WTC11 (cell line): ENCODE measurements at regions not wholly inside any gene's neighbourhood (a gene's known extent, or its start where the extent isn't known, plus 50 kb on each side); places are given as distances from the start of the nearest gene placed in this dataset.

Experiments
- JUN ChIP-seq: sonication (generic); formaldehyde crosslinking; IDR thresholded peaks from 2 replicates; pipeline ENCODE4 v1.8.0; 2023; ENCODE audit warnings: mild to moderate bottlenecking, missing genetic modification reagents
- ZNF121 ChIP-seq: sonication (generic); formaldehyde crosslinking; IDR thresholded peaks from 2 replicates; pipeline ENCODE4 v1.8.0; 2023; ENCODE audit warnings: missing genetic modification reagents
- ZNF396 ChIP-seq: fragments of 250-450 bp; sonication (Bioruptor Pico); IDR thresholded peaks from 2 replicates; pipeline ENCODE4 v1.8.0; 2021; ENCODE audit warnings: mild to moderate bottlenecking, moderate library complexity, borderline replicate concordance
- TF ChIP-seq, protein P1 (sequence below): fragments of 200-600 bp; IDR thresholded peaks from 2 replicates; pipeline ENCODE4 v1.8.0; 2022; ENCODE audit warnings: antibody characterized with exemption
- TF ChIP-seq, protein P2 (sequence below): sonication (generic); formaldehyde crosslinking; IDR thresholded peaks from 2 replicates; pipeline ENCODE4 v1.8.0; 2023; ENCODE audit warnings: missing genetic modification reagents, mild to moderate bottlenecking, borderline replicate concordance
- TF ChIP-seq, protein P3 (sequence below): sonication (generic); formaldehyde crosslinking; IDR thresholded peaks from 2 replicates; pipeline ENCODE4 v1.8.0; 2022; ENCODE audit warnings: mild to moderate bottlenecking, missing genetic modification reagents
- TF ChIP-seq, protein P4 (sequence below): sonication (generic); formaldehyde crosslinking; IDR thresholded peaks from 2 replicates; pipeline ENCODE4 v1.8.0; 2023; ENCODE audit warnings: mild to moderate bottlenecking, missing genetic modification reagents

DNA sequence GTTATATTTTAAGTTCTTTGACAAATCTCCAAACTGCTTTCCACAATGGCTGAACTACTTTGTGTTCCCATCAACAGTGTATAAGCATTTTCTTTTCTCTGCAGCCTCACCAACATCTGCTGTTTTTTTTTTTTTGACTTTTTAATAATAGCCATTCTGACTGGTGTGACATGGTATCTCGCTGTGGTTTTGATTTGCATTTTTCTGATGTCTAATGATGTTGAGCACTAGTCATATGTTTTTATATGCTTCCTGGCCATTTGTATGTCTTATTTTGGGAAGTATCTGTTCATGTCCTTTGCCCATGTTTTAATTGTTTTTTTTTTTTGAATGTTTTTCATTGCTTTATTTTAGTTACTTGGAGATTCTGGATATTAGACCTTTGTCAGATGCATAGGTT lies 196.6 kb downstream of the PLK2 start:
- TF ChIP-seq, protein P1, sequence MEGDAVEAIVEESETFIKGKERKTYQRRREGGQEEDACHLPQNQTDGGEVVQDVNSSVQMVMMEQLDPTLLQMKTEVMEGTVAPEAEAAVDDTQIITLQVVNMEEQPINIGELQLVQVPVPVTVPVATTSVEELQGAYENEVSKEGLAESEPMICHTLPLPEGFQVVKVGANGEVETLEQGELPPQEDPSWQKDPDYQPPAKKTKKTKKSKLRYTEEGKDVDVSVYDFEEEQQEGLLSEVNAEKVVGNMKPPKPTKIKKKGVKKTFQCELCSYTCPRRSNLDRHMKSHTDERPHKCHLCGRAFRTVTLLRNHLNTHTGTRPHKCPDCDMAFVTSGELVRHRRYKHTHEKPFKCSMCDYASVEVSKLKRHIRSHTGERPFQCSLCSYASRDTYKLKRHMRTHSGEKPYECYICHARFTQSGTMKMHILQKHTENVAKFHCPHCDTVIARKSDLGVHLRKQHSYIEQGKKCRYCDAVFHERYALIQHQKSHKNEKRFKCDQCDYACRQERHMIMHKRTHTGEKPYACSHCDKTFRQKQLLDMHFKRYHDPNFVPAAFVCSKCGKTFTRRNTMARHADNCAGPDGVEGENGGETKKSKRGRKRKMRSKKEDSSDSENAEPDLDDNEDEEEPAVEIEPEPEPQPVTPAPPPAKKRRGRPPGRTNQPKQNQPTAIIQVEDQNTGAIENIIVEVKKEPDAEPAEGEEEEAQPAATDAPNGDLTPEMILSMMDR: no peak
- TF ChIP-seq, protein P2, sequence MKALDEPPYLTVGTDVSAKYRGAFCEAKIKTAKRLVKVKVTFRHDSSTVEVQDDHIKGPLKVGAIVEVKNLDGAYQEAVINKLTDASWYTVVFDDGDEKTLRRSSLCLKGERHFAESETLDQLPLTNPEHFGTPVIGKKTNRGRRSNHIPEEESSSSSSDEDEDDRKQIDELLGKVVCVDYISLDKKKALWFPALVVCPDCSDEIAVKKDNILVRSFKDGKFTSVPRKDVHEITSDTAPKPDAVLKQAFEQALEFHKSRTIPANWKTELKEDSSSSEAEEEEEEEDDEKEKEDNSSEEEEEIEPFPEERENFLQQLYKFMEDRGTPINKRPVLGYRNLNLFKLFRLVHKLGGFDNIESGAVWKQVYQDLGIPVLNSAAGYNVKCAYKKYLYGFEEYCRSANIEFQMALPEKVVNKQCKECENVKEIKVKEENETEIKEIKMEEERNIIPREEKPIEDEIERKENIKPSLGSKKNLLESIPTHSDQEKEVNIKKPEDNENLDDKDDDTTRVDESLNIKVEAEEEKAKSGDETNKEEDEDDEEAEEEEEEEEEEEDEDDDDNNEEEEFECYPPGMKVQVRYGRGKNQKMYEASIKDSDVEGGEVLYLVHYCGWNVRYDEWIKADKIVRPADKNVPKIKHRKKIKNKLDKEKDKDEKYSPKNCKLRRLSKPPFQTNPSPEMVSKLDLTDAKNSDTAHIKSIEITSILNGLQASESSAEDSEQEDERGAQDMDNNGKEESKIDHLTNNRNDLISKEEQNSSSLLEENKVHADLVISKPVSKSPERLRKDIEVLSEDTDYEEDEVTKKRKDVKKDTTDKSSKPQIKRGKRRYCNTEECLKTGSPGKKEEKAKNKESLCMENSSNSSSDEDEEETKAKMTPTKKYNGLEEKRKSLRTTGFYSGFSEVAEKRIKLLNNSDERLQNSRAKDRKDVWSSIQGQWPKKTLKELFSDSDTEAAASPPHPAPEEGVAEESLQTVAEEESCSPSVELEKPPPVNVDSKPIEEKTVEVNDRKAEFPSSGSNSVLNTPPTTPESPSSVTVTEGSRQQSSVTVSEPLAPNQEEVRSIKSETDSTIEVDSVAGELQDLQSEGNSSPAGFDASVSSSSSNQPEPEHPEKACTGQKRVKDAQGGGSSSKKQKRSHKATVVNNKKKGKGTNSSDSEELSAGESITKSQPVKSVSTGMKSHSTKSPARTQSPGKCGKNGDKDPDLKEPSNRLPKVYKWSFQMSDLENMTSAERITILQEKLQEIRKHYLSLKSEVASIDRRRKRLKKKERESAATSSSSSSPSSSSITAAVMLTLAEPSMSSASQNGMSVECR (CRISPR knock-in tag): no peak
- no peak for TF ChIP-seq JUN (CRISPR knock-in tag)
- no peak for TF ChIP-seq ZNF121 (CRISPR knock-in tag)
- TF ChIP-seq, protein P3, sequence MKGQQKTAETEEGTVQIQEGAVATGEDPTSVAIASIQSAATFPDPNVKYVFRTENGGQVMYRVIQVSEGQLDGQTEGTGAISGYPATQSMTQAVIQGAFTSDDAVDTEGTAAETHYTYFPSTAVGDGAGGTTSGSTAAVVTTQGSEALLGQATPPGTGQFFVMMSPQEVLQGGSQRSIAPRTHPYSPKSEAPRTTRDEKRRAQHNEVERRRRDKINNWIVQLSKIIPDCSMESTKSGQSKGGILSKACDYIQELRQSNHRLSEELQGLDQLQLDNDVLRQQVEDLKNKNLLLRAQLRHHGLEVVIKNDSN (CRISPR knock-in tag): no peak
- TF ChIP-seq, protein P4, sequence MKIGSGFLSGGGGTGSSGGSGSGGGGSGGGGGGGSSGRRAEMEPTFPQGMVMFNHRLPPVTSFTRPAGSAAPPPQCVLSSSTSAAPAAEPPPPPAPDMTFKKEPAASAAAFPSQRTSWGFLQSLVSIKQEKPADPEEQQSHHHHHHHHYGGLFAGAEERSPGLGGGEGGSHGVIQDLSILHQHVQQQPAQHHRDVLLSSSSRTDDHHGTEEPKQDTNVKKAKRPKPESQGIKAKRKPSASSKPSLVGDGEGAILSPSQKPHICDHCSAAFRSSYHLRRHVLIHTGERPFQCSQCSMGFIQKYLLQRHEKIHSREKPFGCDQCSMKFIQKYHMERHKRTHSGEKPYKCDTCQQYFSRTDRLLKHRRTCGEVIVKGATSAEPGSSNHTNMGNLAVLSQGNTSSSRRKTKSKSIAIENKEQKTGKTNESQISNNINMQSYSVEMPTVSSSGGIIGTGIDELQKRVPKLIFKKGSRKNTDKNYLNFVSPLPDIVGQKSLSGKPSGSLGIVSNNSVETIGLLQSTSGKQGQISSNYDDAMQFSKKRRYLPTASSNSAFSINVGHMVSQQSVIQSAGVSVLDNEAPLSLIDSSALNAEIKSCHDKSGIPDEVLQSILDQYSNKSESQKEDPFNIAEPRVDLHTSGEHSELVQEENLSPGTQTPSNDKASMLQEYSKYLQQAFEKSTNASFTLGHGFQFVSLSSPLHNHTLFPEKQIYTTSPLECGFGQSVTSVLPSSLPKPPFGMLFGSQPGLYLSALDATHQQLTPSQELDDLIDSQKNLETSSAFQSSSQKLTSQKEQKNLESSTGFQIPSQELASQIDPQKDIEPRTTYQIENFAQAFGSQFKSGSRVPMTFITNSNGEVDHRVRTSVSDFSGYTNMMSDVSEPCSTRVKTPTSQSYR: no peak
- TF ChIP-seq ZNF396 (CRISPR knock-in tag): no peak
